SK-N-MC (cell line): ENCODE measurements at regions not wholly inside any gene's neighbourhood (a gene's known extent, or its start where the extent isn't known, plus 50 kb on each side); places are given as distances from the start of the nearest gene placed in this dataset.

Source experiments
- EZH2 ChIP-seq: fragments of 200-600 bp; sonication (generic); IDR thresholded peaks from one replicate; pipeline ENCODE4 v1.6.1; 2017; ENCODE audit warnings: antibody characterized with exemption
- POLR2AphosphoS5 ChIP-seq: IDR thresholded peaks from 2 replicates; pipeline ENCODE4 v1.6.1; 2012; ENCODE audit warnings: mild to moderate bottlenecking, low read depth, low read length, borderline replicate concordance

DNA sequence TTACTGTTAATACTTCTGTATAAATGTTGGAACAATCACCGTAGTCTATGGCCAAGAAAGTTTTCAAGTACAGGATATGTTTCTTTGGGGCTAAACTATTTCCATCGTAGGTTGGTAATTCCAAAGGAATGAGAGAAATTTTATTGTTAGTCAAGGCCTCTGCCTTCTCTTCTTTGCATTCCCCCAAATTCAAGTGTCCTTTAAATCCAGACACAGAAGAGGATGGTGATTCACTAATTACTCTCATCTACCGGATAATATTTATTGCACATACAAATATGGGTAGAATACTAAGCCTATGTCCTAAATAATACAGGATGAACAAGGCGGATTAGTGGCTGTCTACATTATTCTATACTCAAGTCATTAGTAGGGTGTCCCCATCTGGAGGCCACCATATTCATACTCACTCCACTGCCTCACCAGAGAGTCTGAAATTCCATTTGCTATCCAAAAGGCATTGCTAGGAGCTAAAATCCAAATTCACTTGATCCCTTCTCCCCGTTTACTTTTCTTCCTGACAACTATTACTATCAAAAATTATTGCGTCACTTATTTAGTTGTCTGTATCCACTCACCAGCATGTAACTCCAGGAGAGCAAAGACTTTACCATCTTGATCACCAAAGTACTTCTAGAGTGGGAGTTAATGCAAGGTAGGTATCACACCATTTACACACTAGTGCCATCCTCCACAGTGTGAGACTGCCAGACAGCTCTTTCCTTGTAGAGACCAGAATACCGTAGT, 82.4 kb upstream of the SGCG start:
- TF ChIP-seq EZH2, result no peak
- TF ChIP-seq POLR2AphosphoS5, result no peak
